PC-3 (cell line): ENCODE measurements at regions not wholly inside any gene's neighbourhood (a gene's known extent, or its start where the extent isn't known, plus 50 kb on each side); places are given as distances from the start of the nearest gene placed in this dataset.

Experiments
- ATAC-seq: fragments of 200-7000 bp; cut with Tn5 transposase; 2 replicates; pipeline ENCODE4 v1.9.1; 2020; ENCODE audit warnings: mild to moderate bottlenecking, moderate library complexity
- BruUV-seq: library from RNA; stranded (reverse); fragments of 400-500 nt; replicated peaks from 2 replicates; lab custom pipeline; 2021; lab: Mats Ljungman, UMichigan
- CTCF ChIA-PET: fragments of 300-600 bp; sonication (Branson Sonifier 250); formaldehyde crosslinking; loops from one replicate; lab custom pipeline; 2022; ENCODE audit warnings: antibody characterized with exemption; lab: Charles Lee
- POLR2A ChIA-PET: fragments of 300-600 bp; sonication (Branson Sonifier 250); formaldehyde crosslinking; loops from one replicate; lab custom pipeline; 2022; ENCODE audit warnings: antibody characterized with exemption; ENCODE audit not compliant: unreplicated experiment; lab: Charles Lee
- DNase-seq: peaks from one replicate; pipeline ENCODE4 v3.0.0-alpha.2; 2015
- H2AFZ ChIP-seq: fragments of 300-600 bp; sonication (generic); 2 replicates; pipeline ENCODE4 v1.6.0; 2016; ENCODE audit warnings: antibody characterized with exemption, low read length
- H3F3A ChIP-seq: fragments of 300-600 bp; sonication (generic); one replicate; pipeline ENCODE4 v1.6.0; 2017; ENCODE audit warnings: antibody characterized with exemption, low read length, control low read depth, mild to moderate bottlenecking; ENCODE audit not compliant: unreplicated experiment
- H3K27ac ChIP-seq: fragments of 300-600 bp; sonication (generic); 2 replicates; pipeline ENCODE4 v1.5.1; 2016; ENCODE audit warnings: mild to moderate bottlenecking, low read length
- H3K27me3 ChIP-seq: fragments of 300-600 bp; sonication (generic); 2 replicates; pipeline ENCODE4 v1.6.1; 2016; ENCODE audit warnings: low read length, mixed read lengths
- H3K36me3 ChIP-seq: fragments of 300-600 bp; sonication (generic); 2 replicates; pipeline ENCODE4 v1.6.1; 2016; ENCODE audit warnings: low read depth, mixed run types, low read length, mixed read lengths
- H3K4me1 ChIP-seq: fragments of 300-600 bp; sonication (generic); 2 replicates; pipeline ENCODE4 v1.5.1; 2016; ENCODE audit warnings: low read length; ENCODE audit not compliant: insufficient read depth
- H3K4me2 ChIP-seq: fragments of 300-600 bp; sonication (generic); 2 replicates; pipeline ENCODE4 v1.6.0; 2016; ENCODE audit warnings: low read length
- H3K4me3 ChIP-seq: fragments of 300-600 bp; sonication (generic); 2 replicates; pipeline ENCODE4 v1.5.1; 2016; ENCODE audit warnings: mild to moderate bottlenecking, low read length, mixed read lengths
- H3K79me2 ChIP-seq: fragments of 300-600 bp; sonication (generic); 2 replicates; pipeline ENCODE4 v1.6.1; 2017; ENCODE audit warnings: low read length, mixed read lengths
- H3K9ac ChIP-seq: fragments of 300-600 bp; sonication (generic); 2 replicates; pipeline ENCODE4 v1.6.0; 2016; ENCODE audit warnings: mild to moderate bottlenecking, low read length
- H3K9me2 ChIP-seq: fragments of 300-600 bp; sonication (generic); replicated peaks from 2 replicates; pipeline ENCODE4 v1.6.1; 2016; ENCODE audit warnings: mixed run types, low read length, mixed read lengths
- H3K9me3 ChIP-seq: fragments of 300-600 bp; sonication (generic); 2 replicates; pipeline ENCODE4 v1.6.1; 2016; ENCODE audit warnings: low read length, mixed read lengths
- H4K20me1 ChIP-seq: fragments of 300-600 bp; sonication (generic); 2 replicates; pipeline ENCODE4 v1.6.1; 2016; ENCODE audit warnings: low read length, mixed read lengths
- CTCF ChIP-seq: fragments of 300-600 bp; sonication (generic); conservative IDR thresholded peaks from 2 replicates; pipeline ENCODE4 v1.5.1; 2017; ENCODE audit warnings: antibody characterized with exemption, low read depth, mild to moderate bottlenecking, low read length
- EZH2 ChIP-seq: fragments of 300-600 bp; sonication (generic); IDR thresholded peaks from one replicate; pipeline ENCODE4 v1.6.1; 2017; ENCODE audit warnings: antibody characterized with exemption, mild to moderate bottlenecking, low read length; ENCODE audit not compliant: unreplicated experiment
- EZH2phosphoT487 ChIP-seq: fragments of 300-600 bp; sonication (generic); IDR thresholded peaks from 2 replicates; pipeline ENCODE4 v1.6.1; 2018; ENCODE audit warnings: mild to moderate bottlenecking, antibody characterized with exemption, low read length, borderline replicate concordance
- intact Hi-C: fragments of 100-400 bp; cut with micrococcal nuclease; formaldehyde crosslinking; loops from 2 replicates; pipeline ENCODE4 v1.9.0; 2023

- no peaks in the 10 kb centered on the region for H4K20me1 ChIP-seq
- no peak overlapping the region for H3K4me3 ChIP-seq
- DNase-seq: peak; percentile 81
- no TSS peak for BruUV-seq
- no peak overlapping the region for H3K4me2 ChIP-seq
- H3K27ac ChIP-seq: no peak overlapping the region
- no peaks in the 10 kb centered on the region for H3K9me3 ChIP-seq
- TF ChIP-seq CTCF (peak; percentile 78), EZH2 (no peak), EZH2phosphoT487 (no peak)
- no peak overlapping the region for H2AFZ ChIP-seq
- H3F3A ChIP-seq: no peaks in the 10 kb centered on the region
- peak; percentile 57 for ATAC-seq
- H3K9ac ChIP-seq: no peak overlapping the region
- intact Hi-C loops: loop anchor here (1.0 kb wide), 1 partner anchor 237 kb away; no protein-coding TSS in a partner anchor
- CTCF ChIA-PET: interaction anchor here (0.5 to 1.1 kb wide), 4 partner anchors 19 to 237 kb away, joined by 3 to 5 read pairs (median 4); no protein-coding TSS in a partner anchor
- no peaks in the 10 kb centered on the region for H3K9me2 ChIP-seq
- no peaks in the 10 kb centered on the region; the same call in 1 of the 2 replicates for H3K27me3 ChIP-seq
- H3K79me2 ChIP-seq: no peaks in the 10 kb centered on the region
- H3K36me3 ChIP-seq: no peaks in the 10 kb centered on the region
- H3K4me1 ChIP-seq: no peaks in the 10 kb centered on the region
- POLR2A ChIA-PET: no interaction called here
These were observed 52.9 kb upstream of the HPF1 start for GRCh38 chr4:169810325-169811323.

GRCh38 chr4:169807934-169808509, 50.3 kb upstream of the HPF1 start:
- Histone ChIP-seq H3K27ac (no peak overlapping the region), H3K9me3 (no peaks in the 10 kb centered on the region), H4K20me1 (no peaks in the 10 kb centered on the region), H2AFZ (no peak overlapping the region), H3K4me3 (no peak overlapping the region), H3K4me2 (no peak overlapping the region), H3K9ac (no peak overlapping the region), H3K36me3 (no peaks in the 10 kb centered on the region), H3K79me2 (no peaks in the 10 kb centered on the region), H3K27me3 (no peaks in the 10 kb centered on the region; the same call in 1 of the 2 replicates), H3F3A (no peaks in the 10 kb centered on the region), H3K4me1 (no peaks in the 10 kb centered on the region), H3K9me2 (no peaks in the 10 kb centered on the region)
- intact Hi-C loops: no loop called here
- BruUV-seq: no TSS peak
- ATAC-seq (no peak), DNase-seq (no peak)
- ChIA-PET POLR2A (no interaction called here), CTCF (no interaction called here)
- TF ChIP-seq EZH2phosphoT487: no peak
- TF ChIP-seq CTCF: no peak
- TF ChIP-seq EZH2: no peak
